HG03457 (cell line): ENCODE measurements at regions not wholly inside any gene's neighbourhood (a gene's known extent, or its start where the extent isn't known, plus 50 kb on each side); places are given as distances from the start of the nearest gene placed in this dataset.

Experiments
- ATAC-seq: cut with Tn5 transposase; IDR thresholded peaks from one replicate; pipeline ENCODE4 v1.9.1; 2021; ENCODE audit warnings: moderate number of reproducible peaks; ENCODE audit not compliant: unreplicated experiment

GRCh38 chr4:181234951-181235680 is 1008.1 kb upstream of the TENM3 start:
- no peak for ATAC-seq

- no peak for ATAC-seq
Measured at GRCh38 chr4:181245326-181245725, 997.9 kb upstream of the TENM3 start.

DNA sequence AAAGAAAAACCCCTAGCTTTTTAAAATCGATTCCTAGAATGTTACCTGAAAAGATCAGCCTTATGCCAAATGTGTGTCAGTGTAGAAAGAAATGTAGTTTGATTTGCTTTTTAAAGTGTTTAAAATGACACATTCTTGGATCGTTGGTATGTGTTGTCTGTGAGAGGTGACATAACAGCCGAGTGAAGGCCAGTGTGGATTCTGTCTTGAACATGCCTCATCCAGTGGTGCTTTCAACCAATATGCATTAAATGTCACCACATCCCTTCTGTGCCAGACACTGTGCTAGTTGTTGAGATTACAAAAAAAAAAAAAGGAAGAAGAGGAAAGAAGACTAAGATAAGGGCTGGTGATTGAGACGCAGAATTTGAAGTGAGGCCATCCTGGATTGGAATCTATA is 994.2 kb upstream of the TENM3 start:
- ATAC-seq, result no peak

- no peak for ATAC-seq
Measured at GRCh38 chr4:181254771-181255170, 988.4 kb upstream of the TENM3 start.

GRCh38 chr4:181258569-181258968 is 984.6 kb upstream of the TENM3 start:
- no peak for ATAC-seq

DNA sequence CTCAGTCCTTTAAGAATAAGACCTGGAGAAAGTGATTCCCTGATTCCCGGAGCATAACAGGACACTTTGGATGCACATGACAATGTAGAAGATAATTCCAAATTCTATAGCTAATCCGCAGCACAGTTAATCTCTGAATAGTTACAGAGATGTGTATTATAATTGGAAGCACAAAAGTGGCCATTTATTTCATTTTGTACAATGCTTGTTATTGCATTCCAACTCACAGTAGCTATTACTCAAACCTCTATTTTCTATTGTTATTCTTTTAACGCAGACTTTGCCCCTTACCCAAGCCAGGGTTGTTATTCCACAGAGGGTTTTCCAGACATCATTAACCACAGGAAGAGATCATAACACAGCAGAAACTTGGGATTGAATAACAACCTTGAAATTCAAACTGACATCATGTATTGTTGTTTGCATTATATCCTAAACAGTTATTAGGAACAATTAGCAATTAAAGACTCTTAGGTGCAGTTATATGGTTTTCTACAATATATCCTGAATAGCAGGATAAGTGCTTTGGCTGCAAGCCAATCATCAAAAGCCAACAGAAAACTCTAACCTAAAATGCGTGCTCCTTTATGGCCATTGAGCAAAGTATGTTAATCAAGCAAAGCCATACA is 984.0 kb upstream of the TENM3 start:
- no peak for ATAC-seq

DNA sequence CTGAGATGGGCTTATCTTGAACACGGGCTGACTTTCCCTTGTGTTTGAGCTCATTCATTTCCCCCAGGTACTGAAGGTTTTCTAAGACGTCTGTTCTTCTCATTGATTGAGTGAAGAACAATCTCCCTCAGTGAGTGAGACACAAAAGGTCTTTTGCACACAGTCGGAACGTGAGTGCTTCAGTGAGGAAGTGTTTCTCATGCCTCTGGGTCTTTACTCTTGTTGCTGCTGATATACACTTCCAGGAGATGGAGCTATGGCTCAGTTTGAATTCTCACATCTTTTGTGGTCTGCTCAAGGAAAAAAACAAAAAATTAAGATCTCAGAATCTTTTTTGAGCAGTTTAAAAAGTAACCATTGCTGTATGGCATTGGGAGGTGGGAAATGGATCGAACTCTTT is 981.9 kb upstream of the TENM3 start:
- no peak for ATAC-seq

DNA sequence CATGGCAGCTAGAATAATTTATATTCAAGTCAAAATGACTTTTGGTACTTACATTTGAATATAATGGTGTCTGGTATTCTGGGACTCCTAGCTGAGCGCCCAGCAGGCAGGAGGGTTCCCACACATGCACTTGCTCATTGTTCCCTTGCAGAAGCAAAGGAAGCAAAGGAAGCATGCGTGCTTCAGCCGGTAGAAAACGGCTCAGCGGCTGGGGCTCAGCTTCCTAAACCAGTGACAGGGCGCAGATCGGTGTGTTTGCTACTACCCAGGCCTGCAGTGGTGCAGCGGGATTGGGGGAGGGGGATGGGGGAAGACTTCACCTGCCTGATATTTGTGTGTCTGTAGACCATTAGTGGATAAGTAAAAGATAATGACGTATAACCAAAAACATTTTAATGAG is 978.3 kb upstream of the TENM3 start:
- ATAC-seq, result no peak

DNA sequence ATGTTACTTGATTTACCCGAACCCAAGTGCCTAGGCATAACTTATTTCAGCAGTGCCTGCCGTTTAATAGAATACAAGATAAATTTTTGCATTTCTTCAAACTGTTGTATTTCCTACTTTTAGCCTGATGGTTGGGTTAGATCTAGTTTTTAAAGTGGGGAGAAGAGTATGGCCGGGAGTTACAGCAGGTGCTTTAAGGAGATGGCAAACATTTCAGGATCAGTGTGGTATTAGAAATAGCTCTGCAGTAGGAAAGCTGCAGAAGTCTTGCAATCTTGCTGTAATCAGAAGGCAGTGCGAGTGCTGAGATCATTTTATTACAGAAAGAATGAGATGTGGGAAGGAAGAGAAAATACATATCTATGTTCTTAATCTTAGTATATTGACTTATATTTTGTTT is 977.8 kb upstream of the TENM3 start:
- ATAC-seq, result no peak

DNA sequence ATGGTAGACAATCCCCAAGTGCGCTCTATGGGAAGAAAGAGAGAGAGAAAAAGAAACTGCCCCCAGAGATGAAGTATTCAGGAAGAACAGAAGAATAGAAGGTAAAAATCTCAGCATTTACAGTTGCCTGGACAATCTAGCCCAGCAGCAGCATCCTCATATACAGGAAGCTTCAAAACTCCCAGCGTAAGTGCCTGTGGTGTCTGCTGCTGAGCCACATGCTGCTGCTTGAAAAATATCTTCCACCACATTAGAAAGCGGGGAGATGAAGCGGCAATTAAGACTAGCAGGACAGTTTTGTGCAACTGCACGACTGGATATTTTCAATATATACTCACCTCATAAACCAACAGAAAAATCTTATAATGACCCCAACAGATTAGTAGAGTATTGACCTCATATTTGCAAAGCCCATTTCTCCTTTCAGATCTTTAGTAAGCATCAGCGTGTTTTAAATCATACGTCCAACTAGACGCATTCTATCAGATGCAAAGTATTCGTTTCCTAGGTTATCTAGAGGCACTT is 972.0 kb upstream of the TENM3 start:
- no peak for ATAC-seq

DNA sequence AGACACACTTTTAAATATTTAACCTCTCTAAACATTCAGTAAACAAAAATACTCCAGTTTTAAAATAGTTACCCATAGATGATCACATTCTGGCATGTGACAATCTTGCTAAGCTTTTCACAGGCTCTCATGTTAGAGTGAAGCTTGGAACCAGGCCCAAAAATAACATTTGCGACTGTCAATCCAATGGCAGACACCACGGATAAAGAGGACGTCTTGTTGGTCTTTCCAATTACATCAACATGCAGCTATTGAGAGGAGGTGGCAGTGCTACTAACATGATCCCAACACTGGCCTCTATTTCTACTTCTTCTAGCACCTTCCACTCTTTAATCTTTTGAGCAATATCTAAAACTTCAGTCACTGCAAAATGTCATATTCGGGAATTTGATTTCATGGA is 970.8 kb upstream of the TENM3 start:
- ATAC-seq, result no peak

- ATAC-seq, result no peak
Measured at GRCh38 chr4:181278941-181279340, 964.3 kb upstream of the TENM3 start.

DNA sequence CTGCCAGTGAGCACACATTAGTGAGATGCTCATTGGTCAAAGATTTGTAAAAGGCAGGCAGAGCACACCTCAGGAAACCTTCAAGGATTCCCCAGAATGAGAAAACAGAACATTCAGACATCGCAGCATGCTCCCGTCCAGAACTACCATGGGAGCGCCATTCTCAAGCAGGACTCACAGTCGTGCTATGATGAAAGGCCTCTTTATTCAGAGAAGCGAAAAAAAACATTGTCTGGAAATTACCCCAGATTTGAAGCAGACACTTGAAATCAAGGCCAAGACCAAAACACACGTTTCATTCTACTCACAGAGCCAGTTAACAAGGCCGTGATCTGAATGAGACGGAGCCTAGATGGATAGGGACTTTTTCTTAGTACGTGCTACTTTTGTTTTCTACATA is 961.8 kb upstream of the TENM3 start:
- no peak for ATAC-seq

DNA sequence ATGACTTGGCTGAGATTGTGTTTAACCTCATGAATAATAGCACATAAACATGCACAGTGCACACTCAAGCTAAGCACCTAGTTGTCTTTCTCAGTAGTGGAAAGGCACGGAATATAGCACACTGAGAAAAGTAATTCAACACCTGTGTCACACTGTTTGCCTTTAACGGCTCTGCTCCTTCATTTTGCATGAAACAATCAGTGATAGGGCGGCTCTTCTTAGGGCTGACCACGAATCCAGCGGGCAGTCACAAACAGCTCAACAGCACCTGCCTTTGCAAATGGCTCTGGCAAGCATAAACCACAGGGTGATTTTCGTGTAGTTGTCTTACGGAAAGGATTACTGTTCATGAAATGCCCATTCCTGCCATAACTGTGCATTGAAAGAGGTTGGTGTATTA is 954.0 kb upstream of the TENM3 start:
- no peak for ATAC-seq

- ATAC-seq, result no peak
Measured at GRCh38 chr4:181291615-181292014, 951.6 kb upstream of the TENM3 start.

DNA sequence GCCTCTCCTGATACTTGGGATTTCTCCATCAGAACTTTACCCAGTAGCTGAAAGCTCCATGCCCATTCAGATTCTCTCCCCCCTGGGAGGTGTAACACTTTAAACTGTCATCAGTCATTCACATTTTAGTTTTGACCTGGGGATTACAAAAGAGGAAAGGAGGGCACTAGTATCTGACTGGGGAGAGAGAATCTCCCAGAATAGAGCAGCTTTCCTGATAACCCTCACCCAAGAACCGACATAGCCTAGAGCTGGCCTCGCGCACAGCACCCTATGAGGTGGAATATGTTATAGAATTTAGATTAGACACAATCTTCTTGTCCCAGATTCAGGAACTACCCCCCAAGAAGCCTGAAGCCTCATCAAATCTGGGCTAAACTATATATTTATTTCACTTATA is 950.2 kb upstream of the TENM3 start:
- no peak for ATAC-seq

GRCh38 chr4:181293541-181293940 is 949.7 kb upstream of the TENM3 start:
- ATAC-seq, result no peak

- ATAC-seq, result no peak
Measured at GRCh38 chr4:181294421-181294820, 948.8 kb upstream of the TENM3 start.

- peak; percentile 79 for ATAC-seq
Measured at GRCh38 chr4:181301735-181302710, 941.2 kb upstream of the TENM3 start.

DNA sequence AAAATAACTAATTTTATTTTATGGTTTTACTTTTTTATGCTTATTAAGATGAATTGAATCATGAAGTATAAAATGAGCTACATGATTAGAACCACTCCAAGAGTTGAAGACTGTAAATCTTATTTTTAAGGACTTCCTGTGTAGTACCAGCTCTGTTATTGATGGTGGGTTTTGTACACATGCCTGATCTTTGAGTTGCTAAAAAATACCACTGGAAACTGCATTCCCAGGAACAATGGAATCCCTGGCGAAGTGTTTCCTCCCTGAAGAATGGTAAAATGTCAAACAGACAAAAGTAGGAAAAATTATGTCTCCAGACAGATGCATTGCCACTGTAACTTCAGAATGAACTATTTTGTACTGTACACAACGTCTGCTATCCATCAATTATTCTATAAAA is 935.4 kb upstream of the TENM3 start:
- no peak for ATAC-seq

DNA sequence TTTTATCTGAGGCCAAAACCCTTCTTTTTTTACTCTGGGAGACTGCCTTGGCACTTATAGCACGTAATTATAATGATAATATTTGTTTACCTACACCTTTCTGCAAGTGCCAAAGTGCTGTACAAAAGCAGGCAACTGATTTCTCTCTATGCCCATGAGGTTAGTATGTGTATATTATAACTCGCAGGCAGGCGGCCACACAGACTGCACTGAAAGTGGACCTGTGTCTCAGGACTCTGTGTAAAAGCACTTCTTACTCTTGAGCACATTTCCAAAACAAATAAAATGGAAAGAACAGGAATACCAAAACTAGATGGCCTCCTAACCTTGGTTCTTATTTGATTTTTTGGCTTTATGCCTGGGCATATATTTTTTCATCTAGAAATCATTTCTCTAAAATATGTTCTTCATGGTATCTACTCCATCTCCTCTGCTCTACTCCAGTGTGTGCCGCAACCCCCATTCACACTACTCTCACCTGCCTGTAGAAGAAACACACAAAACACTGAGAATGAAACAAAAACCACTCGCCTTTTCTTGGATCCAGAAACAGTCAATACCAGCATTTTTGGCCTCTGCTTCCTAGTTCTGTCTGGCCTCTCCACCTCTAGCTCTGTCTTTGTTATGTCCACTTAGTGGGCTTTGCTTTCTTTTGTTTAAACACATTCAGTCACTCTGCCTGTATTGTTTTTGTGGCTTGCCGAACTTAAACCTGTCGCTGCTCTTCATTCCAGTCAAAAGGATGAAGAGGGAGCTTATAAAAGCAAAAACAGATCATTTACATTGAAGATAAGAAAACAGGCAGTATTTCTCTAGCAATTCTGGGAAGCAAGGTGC is 934.5 kb upstream of the TENM3 start:
- ATAC-seq, result no peak
